K562 (cell line): ENCODE measurements at regions not wholly inside any gene's neighbourhood (a gene's known extent, or its start where the extent isn't known, plus 50 kb on each side); places are given as distances from the start of the nearest gene placed in this dataset.

Experiments used
- ATAC-seq: fragments of 200-7000 bp; cut with Tn5 transposase; 3 replicates; pipeline ENCODE4 v1.9.1; 2020; ENCODE audit warnings: moderate library complexity
- BruUV-seq: library from RNA; stranded (reverse); fragments of 400-500 nt; replicated peaks from 2 replicates; lab custom pipeline; 2021; lab: Mats Ljungman, UMichigan
- CTCF ChIA-PET: fragments of 300-600 bp; formaldehyde crosslinking; extraction: SDS; loops from one replicate; lab custom pipeline; 2021; ENCODE audit warnings: low intra/inter-chr PET ratio; lab: Yijun Ruan, JAX
- POLR2A ChIA-PET: fragments of 300-600, 350-650 bp; sonication (Branson Sonifier 250); formaldehyde crosslinking; extraction: SDS; loops from one replicate; lab custom pipeline; 2021; ENCODE audit warnings: antibody characterized with exemption, inconsistent platforms; lab: Yijun Ruan, JAX
- DNase-seq, 4 experiments: peaks; one replicate each; pipeline versions ENCODE4 v3.0.0 to v3.0.0-alpha.2; 2011 to 2018; ENCODE audit warnings: low spot score in 3 of 4, mixed read lengths in 3 of 4; ENCODE audit errors: extremely low read depth in 1 of 4
- FAIRE-seq: peaks from 2 replicates; lab custom pipeline; 2011; peaks lifted over from hg19 to GRCh38; lab: Jason Lieb, UNC
- H2AFZ ChIP-seq: 2 replicates; pipeline ENCODE4 v1.6.0; 2011; ENCODE audit warnings: low read depth, low read length, control low read depth, inconsistent platforms
- H3K27ac ChIP-seq: fragments of 200-600 bp; 3 replicates; pipeline ENCODE4 v1.8.0; 2011; ENCODE audit warnings: low read depth, mild to moderate bottlenecking, control low read depth, inconsistent platforms, low read length, moderate library complexity, mixed read lengths; ENCODE audit errors: extremely low read depth
- H3K27me3 ChIP-seq, 2 experiments: fragments of 300-600 bp in 1 of 2; 2 replicates in 1 of 2; 3 replicates in 1 of 2; pipeline versions ENCODE4 v1.6.0 to v1.8.0; 2011; ENCODE audit warnings: inconsistent platforms in 2 of 2, low read length in 2 of 2, mild to moderate bottlenecking in 1 of 2, mixed read lengths in 1 of 2, moderate library complexity in 1 of 2; ENCODE audit not compliant: control insufficient read depth in 2 of 2, insufficient read depth in 2 of 2
- H3K36me3 ChIP-seq: fragments of 300-600 bp; 3 replicates; pipeline ENCODE4 v1.8.0; 2011; ENCODE audit warnings: mild to moderate bottlenecking, low read length, inconsistent platforms; ENCODE audit not compliant: control insufficient read depth, insufficient read depth
- H3K4me1 ChIP-seq, 2 experiments: fragments of 200-600 bp in 1 of 2; replicated peaks in 1 of 2; 2 replicates in 1 of 2; 3 replicates in 1 of 2; pipeline versions ENCODE4 v1.5.1 to v1.8.0; 2011; ENCODE audit warnings: inconsistent platforms in 2 of 2, low read length in 2 of 2, mild to moderate bottlenecking in 1 of 2, mixed read lengths in 1 of 2, moderate library complexity in 1 of 2; ENCODE audit not compliant: control insufficient read depth in 2 of 2, insufficient read depth in 2 of 2
- H3K4me2 ChIP-seq: 2 replicates; pipeline ENCODE4 v1.6.1; 2011; ENCODE audit warnings: low read length, control low read depth, inconsistent platforms, mixed read lengths; ENCODE audit not compliant: insufficient read depth
- H3K4me3 ChIP-seq: fragments of 200-600 bp; sonication (generic), shearing (Covaris generic); 2 replicates; pipeline ENCODE4 v1.5.1; 2016; ENCODE audit warnings: control low read depth, inconsistent platforms
- H3K79me2 ChIP-seq: fragments of 200-600 bp; 3 replicates; pipeline ENCODE4 v1.8.0; 2011; ENCODE audit warnings: low read length, inconsistent platforms; ENCODE audit not compliant: control insufficient read depth, insufficient read depth
- H3K9ac ChIP-seq, 2 experiments: 2 replicates each; pipeline versions ENCODE4 v1.6.0 to v1.6.1; 2011; ENCODE audit warnings: low read depth in 2 of 2, low read length in 2 of 2, control low read depth in 1 of 2, inconsistent platforms in 1 of 2, mild to moderate bottlenecking in 1 of 2, mixed read lengths in 1 of 2; ENCODE audit not compliant: insufficient read depth in 1 of 2
- H3K9me1 ChIP-seq: one replicate; pipeline ENCODE4 v1.6.0; 2011; ENCODE audit warnings: inconsistent platforms, mild to moderate bottlenecking, low read length, moderate library complexity; ENCODE audit not compliant: control insufficient read depth, insufficient read depth
- H3K9me3 ChIP-seq: replicated peaks from 2 replicates; pipeline ENCODE4 v1.5.1; 2011; ENCODE audit warnings: low read depth, low read length, inconsistent platforms; ENCODE audit not compliant: control insufficient read depth, insufficient read depth
- H4K20me1 ChIP-seq: replicated peaks from 2 replicates; pipeline ENCODE4 v1.6.1; 2011; ENCODE audit warnings: low read length, inconsistent platforms, mixed read lengths; ENCODE audit not compliant: control insufficient read depth, insufficient read depth
- FUS ChIP-seq: fragments of 200-400 bp; formaldehyde crosslinking; optimal IDR thresholded peaks from 2 replicates; pipeline ENCODE3; 2017; ENCODE audit warnings: low read depth, low read length
- GATAD2B ChIP-seq: fragments of 450-650 bp; IDR thresholded peaks from 2 replicates; pipeline ENCODE4 v1.6.1; 2017; ENCODE audit warnings: mild to moderate bottlenecking, borderline replicate concordance
- HNRNPL ChIP-seq: fragments of 200-400 bp; formaldehyde crosslinking; IDR thresholded peaks from 2 replicates; pipeline ENCODE4 v1.6.1; 2017; ENCODE audit warnings: low read depth, mild to moderate bottlenecking, low read length
- KHSRP ChIP-seq: fragments of 450-650 bp; IDR thresholded peaks from 2 replicates; pipeline ENCODE4 v1.6.1; 2017
- KLF10 ChIP-seq: fragments of 250-450 bp; sonication (Bioruptor Pico); IDR thresholded peaks from 2 replicates; pipeline ENCODE4 v1.6.1; 2021; ENCODE audit warnings: matching md5 sums
- SAFB ChIP-seq: fragments of 200-400 bp; formaldehyde crosslinking; IDR thresholded peaks from 2 replicates; pipeline ENCODE4 v1.6.1; 2017; ENCODE audit warnings: low read depth, low read length, borderline replicate concordance
- XRCC5 ChIP-seq: fragments of 200-400 bp; formaldehyde crosslinking; IDR thresholded peaks from 2 replicates; pipeline ENCODE4 v1.6.1; 2017; ENCODE audit warnings: low read depth, mild to moderate bottlenecking, low read length
- ZNF41 ChIP-seq: fragments of 250-450 bp; sonication (Bioruptor Pico); conservative IDR thresholded peaks from 2 replicates; pipeline ENCODE4 v1.4.0; 2020; ENCODE audit warnings: mild to moderate bottlenecking
- WGBS: fragments of 100-300 bp; shearing (Covaris generic); methylation state at CpG from one replicate; pipeline ENCODE4 v1.1.6; 2016; ENCODE audit warnings: low coverage, mixed read lengths; ENCODE audit not compliant: insufficient coverage; ENCODE audit errors: missing lambda C conversion rate; 5-methylcytosine and 5-hydroxymethylcytosine counted together
- in situ Hi-C: fragments of 300-500 bp; cut with MboI; formaldehyde crosslinking; loops from 4 replicates; pipeline ENCODE4 v1.15.0; 2018; ENCODE audit warnings: inconsistent platforms, mixed read lengths
- intact Hi-C: fragments of 100-400 bp; cut with micrococcal nuclease; formaldehyde crosslinking; loops from 2 replicates; pipeline ENCODE4 v1.14.2; 2022
- TF ChIP-seq, protein P1 (sequence below): fragments of 200-800 bp; sonication (Bioruptor generic); IDR thresholded peaks from 2 replicates; pipeline ENCODE4 v1.6.1; 2017; ENCODE audit warnings: missing genetic modification characterization, missing compliant biosample characterization
- TF ChIP-seq, protein P2 (sequence below), 3 experiments: fragments of 200-800 bp in 1 of 3; sonication (Bioruptor generic) in 1 of 3; sonication (generic) in 1 of 3; formaldehyde crosslinking in 1 of 3; IDR thresholded peaks; 2 replicates each; pipeline versions ENCODE4 v1.6.1 to v1.8.0; 2016 to 2022; ENCODE audit warnings: mild to moderate bottlenecking in 2 of 3, missing compliant biosample characterization in 2 of 3, missing genetic modification characterization in 2 of 3, missing genetic modification reagents in 1 of 3
- TF ChIP-seq, protein P3 (sequence below): sonication (generic); formaldehyde crosslinking; IDR thresholded peaks from 2 replicates; pipeline ENCODE4 v1.8.0; 2022; ENCODE audit warnings: missing genetic modification reagents, mild to moderate bottlenecking, moderate library complexity, borderline replicate concordance
- TF ChIP-seq, protein P4 (sequence below): fragments of 200-400 bp; formaldehyde crosslinking; IDR thresholded peaks from 2 replicates; pipeline ENCODE4 v1.6.1; 2017; ENCODE audit warnings: mild to moderate bottlenecking, low read depth, low read length, moderate library complexity

DNA sequence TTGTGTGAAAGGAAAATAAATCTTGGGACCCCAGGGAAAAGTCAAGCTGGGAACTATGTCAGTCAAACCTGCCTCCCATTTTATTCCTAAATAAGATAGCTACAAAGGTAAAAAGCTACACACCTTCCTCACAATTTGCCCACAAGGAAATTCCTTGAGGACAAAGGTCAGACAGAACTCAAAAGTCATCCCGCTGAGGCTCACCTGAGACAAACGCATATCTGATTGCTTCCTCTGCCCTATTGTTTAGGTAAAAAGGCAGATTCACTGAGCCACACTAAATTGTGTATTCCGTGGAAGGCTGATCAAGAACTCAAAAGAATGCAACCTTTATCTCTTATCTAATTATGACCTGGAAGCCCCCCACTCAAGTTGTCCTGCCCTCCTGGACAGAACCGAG lies 58.7 kb upstream of the MAML3 start (continued):
- TF ChIP-seq, protein P1, sequence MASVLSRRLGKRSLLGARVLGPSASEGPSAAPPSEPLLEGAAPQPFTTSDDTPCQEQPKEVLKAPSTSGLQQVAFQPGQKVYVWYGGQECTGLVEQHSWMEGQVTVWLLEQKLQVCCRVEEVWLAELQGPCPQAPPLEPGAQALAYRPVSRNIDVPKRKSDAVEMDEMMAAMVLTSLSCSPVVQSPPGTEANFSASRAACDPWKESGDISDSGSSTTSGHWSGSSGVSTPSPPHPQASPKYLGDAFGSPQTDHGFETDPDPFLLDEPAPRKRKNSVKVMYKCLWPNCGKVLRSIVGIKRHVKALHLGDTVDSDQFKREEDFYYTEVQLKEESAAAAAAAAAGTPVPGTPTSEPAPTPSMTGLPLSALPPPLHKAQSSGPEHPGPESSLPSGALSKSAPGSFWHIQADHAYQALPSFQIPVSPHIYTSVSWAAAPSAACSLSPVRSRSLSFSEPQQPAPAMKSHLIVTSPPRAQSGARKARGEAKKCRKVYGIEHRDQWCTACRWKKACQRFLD (CRISPR knock-in tag): no peak
- TF ChIP-seq GATAD2B (no peak), HNRNPL (no peak), SAFB (no peak)

DNA sequence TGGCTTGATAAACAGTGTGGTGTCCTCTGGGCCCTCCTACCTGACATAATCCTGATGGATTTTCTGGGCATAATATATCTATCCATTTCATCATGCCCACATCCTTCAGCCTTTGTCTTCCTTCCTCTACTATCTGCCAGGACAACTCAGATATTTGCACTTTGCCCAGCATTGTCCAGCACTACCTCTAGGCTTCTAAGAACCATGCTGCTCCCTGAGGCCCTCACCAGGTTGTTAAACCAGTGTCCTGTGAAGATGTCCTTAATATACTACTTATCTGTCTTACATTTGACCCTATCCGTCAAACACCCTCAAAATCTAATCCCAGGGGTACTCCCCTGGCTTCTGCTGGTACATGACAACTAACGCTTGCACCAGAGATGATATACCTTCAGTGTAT lies 58.2 kb upstream of the MAML3 start:
- no TSS peak for BruUV-seq
- Histone ChIP-seq H2AFZ (no peak overlapping the region), H3K9me3 (no peaks in the 10 kb centered on the region), H3K36me3 (no peaks in the 10 kb centered on the region), H3K79me2 (no peaks in the 10 kb centered on the region), H3K4me2 (no peak overlapping the region), H3K27me3 (no peaks in the 10 kb centered on the region), H3K27ac (no peak overlapping the region), H3K9me1 (no peaks in the 10 kb centered on the region), H4K20me1 (no peaks in the 10 kb centered on the region), H3K9ac (no peak overlapping the region), H3K4me1 (no peaks in the 10 kb centered on the region), H3K4me3 (no peak overlapping the region)
- TF ChIP-seq FUS: no peak
- no peak for TF ChIP-seq ZNF41 (CRISPR knock-in tag)
- no peak for TF ChIP-seq XRCC5
- TF ChIP-seq, protein P2, sequence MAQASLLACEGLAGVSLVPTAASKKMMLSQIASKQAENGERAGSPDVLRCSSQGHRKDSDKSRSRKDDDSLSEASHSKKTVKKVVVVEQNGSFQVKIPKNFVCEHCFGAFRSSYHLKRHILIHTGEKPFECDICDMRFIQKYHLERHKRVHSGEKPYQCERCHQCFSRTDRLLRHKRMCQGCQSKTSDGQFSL (CRISPR knock-in tag; IDR thresholded peaks at IDR 0.05): no peak
- TF ChIP-seq, protein P2 (tag; IDR thresholded peaks at IDR 0.05): no peak
- TF ChIP-seq KHSRP: no peak
- TF ChIP-seq KLF10: no peak
- TF ChIP-seq, protein P1 (CRISPR knock-in tag): no peak
- TF ChIP-seq, protein P3, sequence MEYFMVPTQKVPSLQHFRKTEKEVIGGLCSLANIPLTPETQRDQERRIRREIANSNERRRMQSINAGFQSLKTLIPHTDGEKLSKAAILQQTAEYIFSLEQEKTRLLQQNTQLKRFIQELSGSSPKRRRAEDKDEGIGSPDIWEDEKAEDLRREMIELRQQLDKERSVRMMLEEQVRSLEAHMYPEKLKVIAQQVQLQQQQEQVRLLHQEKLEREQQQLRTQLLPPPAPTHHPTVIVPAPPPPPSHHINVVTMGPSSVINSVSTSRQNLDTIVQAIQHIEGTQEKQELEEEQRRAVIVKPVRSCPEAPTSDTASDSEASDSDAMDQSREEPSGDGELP (CRISPR knock-in tag): no peak
- TF ChIP-seq, protein P4, sequence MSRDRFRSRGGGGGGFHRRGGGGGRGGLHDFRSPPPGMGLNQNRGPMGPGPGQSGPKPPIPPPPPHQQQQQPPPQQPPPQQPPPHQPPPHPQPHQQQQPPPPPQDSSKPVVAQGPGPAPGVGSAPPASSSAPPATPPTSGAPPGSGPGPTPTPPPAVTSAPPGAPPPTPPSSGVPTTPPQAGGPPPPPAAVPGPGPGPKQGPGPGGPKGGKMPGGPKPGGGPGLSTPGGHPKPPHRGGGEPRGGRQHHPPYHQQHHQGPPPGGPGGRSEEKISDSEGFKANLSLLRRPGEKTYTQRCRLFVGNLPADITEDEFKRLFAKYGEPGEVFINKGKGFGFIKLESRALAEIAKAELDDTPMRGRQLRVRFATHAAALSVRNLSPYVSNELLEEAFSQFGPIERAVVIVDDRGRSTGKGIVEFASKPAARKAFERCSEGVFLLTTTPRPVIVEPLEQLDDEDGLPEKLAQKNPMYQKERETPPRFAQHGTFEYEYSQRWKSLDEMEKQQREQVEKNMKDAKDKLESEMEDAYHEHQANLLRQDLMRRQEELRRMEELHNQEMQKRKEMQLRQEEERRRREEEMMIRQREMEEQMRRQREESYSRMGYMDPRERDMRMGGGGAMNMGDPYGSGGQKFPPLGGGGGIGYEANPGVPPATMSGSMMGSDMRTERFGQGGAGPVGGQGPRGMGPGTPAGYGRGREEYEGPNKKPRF: no peak
- DNase-seq (no peak), FAIRE-seq (no peak), ATAC-seq (no peak)
- intact Hi-C loops: no loop called here
- POLR2A ChIA-PET: no interaction called here
- in situ Hi-C loops: no loop called here
- WGBS: 0% methylated on average over 2 of the region's 2 CpGs
- CTCF ChIA-PET: no interaction called here
